Lower lobe of right lung (tissue), 2 donors: ENCODE measurements at regions not wholly inside any gene's neighbourhood (a gene's known extent, or its start where the extent isn't known, plus 50 kb on each side); places are given as distances from the start of the nearest gene placed in this dataset.

Experiments used
- ATAC-seq, 2 donors: fragments of 200-7000 bp; cut with Tn5 transposase; one replicate each; pipeline ENCODE4 v1.9.1; 2020 to 2022; ENCODE audit warnings: mild to moderate bottlenecking in 2 of 2, moderate library complexity in 2 of 2
- DNase-seq: peaks from one replicate; pipeline ENCODE4 v3.0.0-alpha.2; 2020
- H3K27ac ChIP-seq: fragments of 200-600 bp; one replicate; pipeline ENCODE4 v1.8.0; 2022
- H3K27me3 ChIP-seq: fragments of 200-600 bp; one replicate; pipeline ENCODE4 v1.8.0; 2022; ENCODE audit warnings: low read depth
- H3K36me3 ChIP-seq: fragments of 200-600 bp; one replicate; pipeline ENCODE4 v1.8.0; 2022; ENCODE audit warnings: mild to moderate bottlenecking
- H3K4me1 ChIP-seq: fragments of 200-600 bp; one replicate; pipeline ENCODE4 v1.8.0; 2022
- H3K4me3 ChIP-seq: fragments of 200-600 bp; one replicate; pipeline ENCODE4 v1.8.0; 2022; ENCODE audit warnings: mild to moderate bottlenecking
- H3K9me3 ChIP-seq: fragments of 200-600 bp; one replicate; pipeline ENCODE4 v1.8.0; 2022
- intact Hi-C: fragments of 100-400 bp; cut with DNase I; formaldehyde crosslinking; loops from one replicate; pipeline ENCODE4 v1.11.0; 2022
- TF ChIP-seq, protein P1 (sequence below): fragments of 200-600 bp; IDR thresholded peaks from one replicate; pipeline ENCODE4 v1.8.0; 2022; ENCODE audit warnings: antibody characterized with exemption, mild to moderate bottlenecking
- donor health status: DM: no; HTN: yes; CAD: no; lungs with severe emphysema.

DNA sequence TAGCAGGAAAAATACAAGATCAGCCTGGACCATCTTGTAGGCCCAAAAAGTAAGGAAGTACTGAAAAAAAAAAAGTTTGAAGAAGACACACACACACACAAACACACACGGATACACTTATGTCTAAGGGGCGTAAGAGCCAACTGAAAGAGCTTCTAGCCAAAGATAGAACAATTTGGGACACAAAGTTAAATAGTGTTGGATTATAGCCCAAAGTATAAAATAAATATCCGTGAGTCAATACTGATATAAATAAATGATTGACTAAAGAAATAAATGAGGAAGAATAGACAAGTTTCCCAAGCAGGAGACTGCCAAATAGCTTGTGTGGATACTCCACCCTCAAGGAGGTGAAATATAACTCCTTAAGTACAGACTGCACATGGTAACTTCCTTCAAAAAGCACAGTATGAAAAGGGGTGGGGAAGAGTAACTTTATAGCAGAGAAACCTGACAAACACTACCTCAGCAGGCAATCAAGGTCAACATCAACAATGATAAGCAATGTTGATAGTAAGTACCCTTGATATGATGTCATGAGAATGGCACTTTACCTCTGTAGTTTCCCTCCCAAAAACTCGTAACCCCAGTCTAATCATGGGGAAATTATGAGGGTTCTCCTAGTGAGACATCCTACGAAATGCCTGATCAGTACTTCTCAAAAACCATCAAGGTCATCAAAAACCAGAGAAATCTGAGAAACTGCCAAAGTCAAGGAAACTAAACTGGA, 187.3 kb upstream of the ATP11B start:
- intact Hi-C loops, result no loop called here
- Histone ChIP-seq H3K36me3 (no peaks in the 10 kb centered on the region), H3K9me3 (no peaks in the 10 kb centered on the region), H3K27me3 (no peaks in the 10 kb centered on the region), H3K27ac (no peak overlapping the region), H3K4me1 (no peaks in the 10 kb centered on the region), H3K4me3 (no peak overlapping the region)
- ATAC-seq, result peak in 1 of 2 donors; percentile 52
- DNase-seq, result no peak
- TF ChIP-seq, protein P1, sequence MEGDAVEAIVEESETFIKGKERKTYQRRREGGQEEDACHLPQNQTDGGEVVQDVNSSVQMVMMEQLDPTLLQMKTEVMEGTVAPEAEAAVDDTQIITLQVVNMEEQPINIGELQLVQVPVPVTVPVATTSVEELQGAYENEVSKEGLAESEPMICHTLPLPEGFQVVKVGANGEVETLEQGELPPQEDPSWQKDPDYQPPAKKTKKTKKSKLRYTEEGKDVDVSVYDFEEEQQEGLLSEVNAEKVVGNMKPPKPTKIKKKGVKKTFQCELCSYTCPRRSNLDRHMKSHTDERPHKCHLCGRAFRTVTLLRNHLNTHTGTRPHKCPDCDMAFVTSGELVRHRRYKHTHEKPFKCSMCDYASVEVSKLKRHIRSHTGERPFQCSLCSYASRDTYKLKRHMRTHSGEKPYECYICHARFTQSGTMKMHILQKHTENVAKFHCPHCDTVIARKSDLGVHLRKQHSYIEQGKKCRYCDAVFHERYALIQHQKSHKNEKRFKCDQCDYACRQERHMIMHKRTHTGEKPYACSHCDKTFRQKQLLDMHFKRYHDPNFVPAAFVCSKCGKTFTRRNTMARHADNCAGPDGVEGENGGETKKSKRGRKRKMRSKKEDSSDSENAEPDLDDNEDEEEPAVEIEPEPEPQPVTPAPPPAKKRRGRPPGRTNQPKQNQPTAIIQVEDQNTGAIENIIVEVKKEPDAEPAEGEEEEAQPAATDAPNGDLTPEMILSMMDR, result no peak

DNA sequence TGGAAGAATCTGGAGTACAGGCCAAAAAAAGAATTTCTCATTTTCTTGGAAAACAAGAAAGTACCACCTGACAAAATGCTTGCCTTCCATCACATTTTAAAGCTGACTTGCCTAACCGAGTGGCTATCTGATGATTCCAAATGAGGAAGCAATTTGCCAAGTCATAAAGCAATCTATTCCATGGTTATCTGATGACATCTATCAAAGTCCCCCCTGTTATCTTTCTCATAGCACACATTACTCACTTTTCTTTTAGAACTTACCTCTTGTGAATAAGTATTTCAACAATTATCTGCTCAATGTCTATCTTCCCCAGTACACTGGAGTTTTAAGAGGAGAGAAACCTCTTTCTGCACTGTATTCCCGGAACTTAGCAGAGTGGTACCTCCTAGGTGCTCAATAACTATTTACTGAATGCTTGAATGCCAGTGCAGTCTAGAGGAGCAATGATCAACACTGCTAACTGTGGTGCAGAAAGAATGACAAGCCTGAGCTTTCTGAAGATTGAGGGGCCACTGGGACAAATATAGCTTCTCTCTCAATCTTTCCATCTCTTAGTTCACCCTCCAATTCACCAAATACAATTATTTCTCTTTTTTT, 186.3 kb upstream of the ATP11B start:
- H3K36me3 ChIP-seq, result no peaks in the 10 kb centered on the region
- intact Hi-C loops, result no loop called here
- H3K4me1 ChIP-seq, result no peaks in the 10 kb centered on the region
- H3K4me3 ChIP-seq, result no peak overlapping the region
- TF ChIP-seq, protein P1, result no peak
- ATAC-seq, result peak in 1 of 2 donors; percentile 54
- H3K27ac ChIP-seq, result no peak overlapping the region
- DNase-seq, result no peak
- no peaks in the 10 kb centered on the region for H3K9me3 ChIP-seq
- H3K27me3 ChIP-seq, result no peaks in the 10 kb centered on the region

DNA sequence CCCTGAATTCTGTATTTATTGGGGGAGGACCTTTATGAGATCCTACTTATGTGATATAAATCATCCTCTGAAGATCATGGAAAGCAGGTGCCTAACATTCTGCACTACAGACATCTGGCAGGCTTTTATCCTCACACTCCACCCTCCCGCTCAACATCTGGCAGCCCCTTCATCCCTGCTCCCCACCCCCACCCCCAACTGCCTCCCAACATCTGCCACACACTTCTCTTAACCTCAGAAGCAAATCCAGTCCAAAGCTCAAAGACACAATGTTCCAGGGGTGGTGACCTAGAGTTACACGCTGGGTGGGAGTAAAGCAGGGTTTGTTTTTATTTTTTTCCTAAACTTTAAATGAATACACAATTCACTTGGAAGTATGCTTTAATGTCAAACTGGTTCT, 184.5 kb upstream of the ATP11B start:
- Histone ChIP-seq H3K27ac (no peak overlapping the region), H3K9me3 (no peaks in the 10 kb centered on the region), H3K36me3 (no peaks in the 10 kb centered on the region), H3K4me3 (no peak overlapping the region), H3K4me1 (no peaks in the 10 kb centered on the region), H3K27me3 (no peaks in the 10 kb centered on the region)
- ATAC-seq (no peak), DNase-seq (no peak)
- TF ChIP-seq, protein P1, result no peak
- intact Hi-C loops, result no loop called here

DNA sequence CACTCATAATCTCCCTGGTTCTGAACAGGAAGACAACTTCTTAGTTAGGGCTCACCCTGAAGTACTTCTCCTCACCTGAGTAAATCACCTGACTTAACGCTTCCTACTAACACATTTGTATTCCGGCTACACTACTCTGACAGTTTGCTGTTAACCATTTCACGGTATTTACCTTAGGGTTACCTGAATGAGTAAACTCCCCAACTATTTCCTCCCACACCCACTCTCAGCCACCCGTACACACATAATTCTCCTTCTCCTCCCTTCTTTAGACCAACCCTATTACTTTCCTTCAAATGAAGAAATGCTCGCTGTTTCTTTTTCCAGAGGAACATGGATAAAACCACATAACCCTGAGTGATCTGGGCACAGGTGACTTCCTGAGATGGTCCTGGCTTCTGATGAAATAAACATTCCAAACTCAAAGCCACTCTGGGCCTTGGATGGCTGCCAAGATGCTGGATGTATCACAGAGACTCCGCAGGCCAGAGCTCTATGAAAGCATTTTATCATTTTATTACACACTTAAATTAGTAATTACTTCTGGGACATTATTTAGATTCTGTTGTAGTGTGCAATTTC, 183.6 kb upstream of the ATP11B start:
- ATAC-seq (peak; percentile 48 to 50), DNase-seq (peak; percentile 61)
- H3K4me3 ChIP-seq, result no peak overlapping the region
- intact Hi-C loops, result no loop called here
- H3K27ac ChIP-seq, result no peak overlapping the region
- no peaks in the 10 kb centered on the region for H3K27me3 ChIP-seq
- no peaks in the 10 kb centered on the region for H3K9me3 ChIP-seq
- no peaks in the 10 kb centered on the region for H3K4me1 ChIP-seq
- TF ChIP-seq, protein P1, result no peak
- H3K36me3 ChIP-seq, result no peaks in the 10 kb centered on the region

DNA sequence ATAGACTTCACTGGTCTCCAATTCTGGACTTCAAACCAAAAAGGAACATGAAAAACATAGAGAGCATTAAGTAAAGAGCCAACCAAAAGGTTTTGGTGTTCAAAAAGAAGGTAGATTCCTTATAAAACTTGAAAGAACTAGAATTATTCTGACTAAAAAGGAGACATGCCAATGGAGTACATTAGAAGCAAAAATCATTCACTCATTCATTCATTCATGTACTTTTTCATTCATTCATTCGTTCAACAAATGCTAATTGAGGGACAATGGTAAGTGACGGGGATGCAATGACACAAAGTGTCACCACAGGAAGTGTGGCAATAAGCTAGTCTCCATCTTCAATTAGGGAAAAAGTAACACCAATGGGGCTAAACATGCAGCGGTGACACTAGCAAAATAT, 181.0 kb upstream of the ATP11B start:
- intact Hi-C loops, result no loop called here
- no peak overlapping the region for H3K4me3 ChIP-seq
- no peaks in the 10 kb centered on the region for H3K9me3 ChIP-seq
- H3K4me1 ChIP-seq, result no peaks in the 10 kb centered on the region
- no peaks in the 10 kb centered on the region for H3K36me3 ChIP-seq
- no peaks in the 10 kb centered on the region for H3K27me3 ChIP-seq
- H3K27ac ChIP-seq, result no peak overlapping the region
- ATAC-seq (no peak), DNase-seq (no peak)
- TF ChIP-seq, protein P1, result no peak
